Subcutaneous abdominal adipose tissue (tissue), 5 donors: ENCODE measurements at regions not wholly inside any gene's neighbourhood (a gene's known extent, or its start where the extent isn't known, plus 50 kb on each side); places are given as distances from the start of the nearest gene placed in this dataset.
A peak's percentile ranks its signal among the peaks of the same experiment; 100 is the strongest.

Experiments
- H3K27ac ChIP-seq: one replicate; pipeline ENCODE4 v1.7.0; 2013; ENCODE audit warnings: low read depth, mild to moderate bottlenecking, inconsistent platforms, low read length, moderate library complexity
- H3K27me3 ChIP-seq, 5 donors: one replicate each; pipeline ENCODE4 v1.7.0; 2013; ENCODE audit warnings: low read length in 5 of 5, inconsistent platforms in 1 of 5; ENCODE audit not compliant: control insufficient read depth in 5 of 5, insufficient read depth in 4 of 5
- H3K36me3 ChIP-seq, 5 donors: one replicate each; pipeline ENCODE4 v1.7.0; 2013; ENCODE audit warnings: low read length in 5 of 5; ENCODE audit not compliant: control insufficient read depth in 5 of 5, insufficient read depth in 5 of 5
- H3K4me1 ChIP-seq, 5 donors: one replicate each; pipeline ENCODE4 v1.7.0; 2013; ENCODE audit warnings: low read length in 5 of 5, mild to moderate bottlenecking in 3 of 5, moderate library complexity in 1 of 5; ENCODE audit not compliant: control insufficient read depth in 5 of 5, insufficient read depth in 5 of 5
- H3K4me3 ChIP-seq, 5 donors: one replicate each; pipeline ENCODE4 v1.7.0; 2013; ENCODE audit warnings: low read length in 5 of 5, low read depth in 1 of 5
- H3K9ac ChIP-seq, 5 donors: one replicate each; pipeline ENCODE4 v1.7.0; 2013; ENCODE audit warnings: low read length in 5 of 5, mild to moderate bottlenecking in 4 of 5, moderate library complexity in 3 of 5
- H3K9me3 ChIP-seq, 5 donors: one replicate each; pipeline ENCODE4 v1.7.0; 2013; ENCODE audit warnings: low read length in 5 of 5; ENCODE audit not compliant: control insufficient read depth in 5 of 5
- donor health status: healthy.
- donor health status: healthy.
- donor health status: healthy.
- donor health status: healthy.
- donor health status: healthy.

- no peaks in the 10 kb centered on the region for H3K9me3 ChIP-seq
- no peaks in the 10 kb centered on the region for H3K27me3 ChIP-seq
- H3K4me3 ChIP-seq: no peak overlapping the region
- H3K9ac ChIP-seq: no peak overlapping the region
- H3K36me3 ChIP-seq: no peaks in the 10 kb centered on the region
- H3K27ac ChIP-seq: no peak overlapping the region
- H3K4me1 ChIP-seq: peaks cover 0 to 13% (median 10%) of the 10 kb centered on the region in 5 donors
Measured at GRCh38 chr2:149984311-149984710, 396.7 kb upstream of the MMADHC start.

DNA sequence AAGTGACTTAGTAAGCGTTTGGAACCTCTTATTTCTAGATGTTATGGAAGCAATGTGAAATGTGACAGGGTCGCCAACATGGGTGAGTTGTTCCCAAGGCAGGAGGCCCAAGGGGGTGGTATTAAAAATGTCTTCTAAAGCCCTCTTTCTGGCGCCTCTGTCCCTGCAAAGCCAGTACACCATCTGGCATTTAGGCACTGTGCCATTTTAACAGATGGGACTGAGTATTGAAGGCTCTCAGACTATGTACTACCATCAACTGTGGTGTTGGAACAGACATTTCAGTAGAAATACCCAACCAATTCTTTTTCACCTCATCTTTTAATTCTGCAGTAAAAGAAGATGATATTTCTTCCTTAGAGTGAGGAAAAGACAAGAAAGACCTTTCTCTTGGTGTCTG is 384.5 kb upstream of the MMADHC start:
- H3K27me3 ChIP-seq: no peaks in the 10 kb centered on the region
- H3K9ac ChIP-seq: no peak overlapping the region
- H3K4me1 ChIP-seq: peaks cover 0 to 8% (median 4%) of the 10 kb centered on the region in 5 donors
- peaks cover 0 to under 1% (median 0%) of the 10 kb centered on the region in 5 donors for H3K9me3 ChIP-seq
- no peak overlapping the region for H3K27ac ChIP-seq
- peak overlapping the region in 1 of 5 donors; percentile 17 for H3K4me3 ChIP-seq
- no peaks in the 10 kb centered on the region for H3K36me3 ChIP-seq

- H3K27ac ChIP-seq: no peak overlapping the region
- peaks cover 0 to 3% (median 0%) of the 10 kb centered on the region in 5 donors for H3K9me3 ChIP-seq
- no peaks in the 10 kb centered on the region for H3K36me3 ChIP-seq
- H3K4me1 ChIP-seq: peaks cover 0 to 10% (median 5%) of the 10 kb centered on the region in 5 donors
- no peak overlapping the region for H3K4me3 ChIP-seq
- no peaks in the 10 kb centered on the region for H3K27me3 ChIP-seq
- H3K9ac ChIP-seq: no peak overlapping the region
Measured at GRCh38 chr2:149954981-149955600, 367.5 kb upstream of the MMADHC start.

GRCh38 chr2:149953627-149954026 is 366.1 kb upstream of the MMADHC start:
- Histone ChIP-seq H3K36me3 (no peaks in the 10 kb centered on the region), H3K4me1 (peaks cover 0 to 10% (median 5%) of the 10 kb centered on the region in 5 donors), H3K27ac (no peak overlapping the region)

DNA sequence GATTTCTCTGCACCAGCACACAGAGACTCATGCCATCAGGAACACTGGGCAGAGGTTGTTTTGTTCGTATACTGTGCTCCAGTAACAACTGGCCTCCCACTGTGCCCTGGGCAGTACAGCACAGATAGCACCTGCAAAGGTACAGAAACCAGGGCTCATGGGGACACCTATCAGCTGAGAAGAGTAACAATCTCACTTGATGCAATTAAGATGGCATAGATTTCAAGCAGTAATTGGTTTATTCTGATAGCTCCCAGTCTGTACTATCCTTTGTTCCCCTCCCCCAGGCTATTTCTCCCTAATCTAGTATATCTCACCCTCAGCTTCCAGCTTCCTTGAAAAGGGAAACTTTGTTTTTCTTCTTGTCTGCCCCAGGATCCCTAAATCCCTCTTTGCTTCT is 343.9 kb upstream of the MMADHC start:
- no peaks in the 10 kb centered on the region for H3K9me3 ChIP-seq
- no peak overlapping the region for H3K4me3 ChIP-seq
- no peak overlapping the region for H3K27ac ChIP-seq
- H3K4me1 ChIP-seq: no peaks in the 10 kb centered on the region
- no peak overlapping the region for H3K9ac ChIP-seq
- no peaks in the 10 kb centered on the region for H3K36me3 ChIP-seq
- no peaks in the 10 kb centered on the region for H3K27me3 ChIP-seq

More at GRCh38 chr2:149953627-149954026, 366.1 kb upstream of the MMADHC start:
- no peak overlapping the region for H3K4me3 ChIP-seq
- H3K27me3 ChIP-seq: no peaks in the 10 kb centered on the region
- no peak overlapping the region for H3K9ac ChIP-seq
- H3K9me3 ChIP-seq: peaks cover 0 to 3% (median 0%) of the 10 kb centered on the region in 5 donors

GRCh38 chr2:149928011-149928410 is 340.4 kb upstream of the MMADHC start:
- no peaks in the 10 kb centered on the region for H3K9me3 ChIP-seq
- no peaks in the 10 kb centered on the region for H3K4me1 ChIP-seq
- H3K36me3 ChIP-seq: no peaks in the 10 kb centered on the region
- no peak overlapping the region for H3K4me3 ChIP-seq
- H3K27ac ChIP-seq: no peak overlapping the region
- no peaks in the 10 kb centered on the region for H3K27me3 ChIP-seq
- no peak overlapping the region for H3K9ac ChIP-seq

- Histone ChIP-seq H3K4me3 (no peak overlapping the region), H3K9me3 (no peaks in the 10 kb centered on the region), H3K4me1 (no peaks in the 10 kb centered on the region), H3K27me3 (no peaks in the 10 kb centered on the region), H3K36me3 (no peaks in the 10 kb centered on the region), H3K9ac (no peak overlapping the region), H3K27ac (no peak overlapping the region)
Measured at GRCh38 chr2:149926149-149926548, 338.6 kb upstream of the MMADHC start.

GRCh38 chr2:149924549-149925213 is 337.1 kb upstream of the MMADHC start:
- H3K27ac ChIP-seq: no peak overlapping the region
- peaks cover 0 to 9% (median 4%) of the 10 kb centered on the region in 5 donors for H3K9me3 ChIP-seq
- no peak overlapping the region for H3K9ac ChIP-seq
- H3K27me3 ChIP-seq: no peaks in the 10 kb centered on the region
- H3K4me3 ChIP-seq: no peak overlapping the region
- no peaks in the 10 kb centered on the region for H3K36me3 ChIP-seq
- H3K4me1 ChIP-seq: no peaks in the 10 kb centered on the region

- H3K36me3 ChIP-seq: no peaks in the 10 kb centered on the region
- peaks cover 0 to 9% (median 4%) of the 10 kb centered on the region in 5 donors for H3K9me3 ChIP-seq
- H3K4me1 ChIP-seq: no peaks in the 10 kb centered on the region
- no peak overlapping the region for H3K27ac ChIP-seq
- H3K4me3 ChIP-seq: no peak overlapping the region
- no peaks in the 10 kb centered on the region for H3K27me3 ChIP-seq
- H3K9ac ChIP-seq: no peak overlapping the region
Measured at GRCh38 chr2:149924028-149924427, 336.5 kb upstream of the MMADHC start.

GRCh38 chr2:149921911-149922616 is 334.5 kb upstream of the MMADHC start:
- H3K9me3 ChIP-seq: peaks cover 0 to 9% (median 4%) of the 10 kb centered on the region in 5 donors
- no peaks in the 10 kb centered on the region for H3K27me3 ChIP-seq
- H3K4me3 ChIP-seq: no peak overlapping the region
- H3K9ac ChIP-seq: no peak overlapping the region
- H3K4me1 ChIP-seq: no peaks in the 10 kb centered on the region
- no peaks in the 10 kb centered on the region for H3K36me3 ChIP-seq
- H3K27ac ChIP-seq: no peak overlapping the region
